HG02870 (cell line): ENCODE measurements at regions not wholly inside any gene's neighbourhood (a gene's known extent, or its start where the extent isn't known, plus 50 kb on each side); places are given as distances from the start of the nearest gene placed in this dataset.

Experiments
- ATAC-seq: cut with Tn5 transposase; IDR thresholded peaks from one replicate; pipeline ENCODE4 v1.9.1; 2021; ENCODE audit warnings: mild to moderate bottlenecking, moderate library complexity; ENCODE audit not compliant: unreplicated experiment

DNA sequence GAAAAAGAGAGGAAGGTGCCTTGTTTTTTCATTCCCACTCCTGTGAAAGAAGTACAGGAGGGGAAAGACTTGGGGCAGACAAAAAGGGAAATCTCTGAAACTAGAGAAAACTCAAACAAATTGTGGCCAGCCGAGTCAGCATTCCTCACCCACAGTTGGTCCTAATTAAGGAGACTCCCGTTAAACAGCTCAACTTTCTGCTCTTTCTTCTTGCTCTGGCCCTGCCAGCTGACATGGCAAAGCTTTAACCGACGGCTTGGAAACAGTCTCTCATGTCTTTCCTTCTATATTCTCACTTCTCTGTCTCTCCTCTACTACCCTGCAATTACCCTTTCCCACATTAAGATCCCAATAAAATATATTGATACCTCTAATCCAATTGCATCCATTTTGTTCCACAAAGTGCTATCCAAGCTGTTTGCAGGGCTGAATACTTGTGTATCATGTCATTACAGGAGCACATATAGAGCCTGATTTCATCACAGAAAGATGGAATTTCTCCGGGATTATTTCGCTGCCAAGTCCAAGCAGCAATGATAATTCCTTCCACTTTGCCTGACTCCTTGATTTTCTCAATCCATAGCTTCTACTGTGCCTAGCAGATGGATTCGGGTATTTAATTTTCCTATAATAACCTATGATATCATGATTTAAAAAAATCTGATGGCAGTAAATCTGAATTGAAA is 65.4 kb upstream of the IPO9 start:
- ATAC-seq, result no peak

DNA sequence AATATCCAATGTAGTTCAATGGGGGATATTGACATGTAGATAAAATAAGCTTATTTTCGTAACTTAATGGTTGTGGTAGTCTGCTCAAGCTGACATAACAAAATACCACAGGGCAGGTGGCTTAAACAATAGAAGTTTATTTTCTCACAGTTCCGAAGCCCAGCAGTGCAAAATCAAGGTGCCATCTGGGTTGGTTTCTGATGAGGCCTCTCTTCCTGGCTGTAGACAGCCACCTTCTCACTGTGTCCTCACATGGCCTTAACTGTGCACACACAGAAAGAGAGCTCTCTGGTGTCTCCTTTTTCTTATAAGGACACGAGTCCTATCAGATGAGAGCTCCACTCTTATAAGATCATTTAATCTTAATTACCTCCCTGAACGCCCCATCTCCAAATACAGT is 64.8 kb upstream of the IPO9 start:
- no peak for ATAC-seq

DNA sequence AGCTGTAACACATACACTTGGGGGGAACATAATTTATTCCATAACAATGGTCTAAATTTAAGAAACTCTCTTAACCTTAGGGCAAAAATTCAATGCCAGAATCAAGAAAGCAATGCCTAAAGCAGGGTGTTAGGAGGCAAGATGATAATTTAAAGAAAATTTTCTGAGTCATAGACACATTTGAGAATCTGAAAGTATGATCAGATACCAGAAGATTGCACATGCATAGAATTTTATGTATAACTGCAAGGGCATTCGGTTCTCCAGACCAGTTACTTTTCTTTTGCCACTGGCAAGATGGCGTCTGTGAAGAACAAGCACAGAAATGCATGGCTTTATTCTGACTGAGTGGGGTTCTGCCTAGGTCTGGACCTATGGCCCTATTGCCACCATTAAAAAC is 64.4 kb upstream of the IPO9 start:
- no peak for ATAC-seq

DNA sequence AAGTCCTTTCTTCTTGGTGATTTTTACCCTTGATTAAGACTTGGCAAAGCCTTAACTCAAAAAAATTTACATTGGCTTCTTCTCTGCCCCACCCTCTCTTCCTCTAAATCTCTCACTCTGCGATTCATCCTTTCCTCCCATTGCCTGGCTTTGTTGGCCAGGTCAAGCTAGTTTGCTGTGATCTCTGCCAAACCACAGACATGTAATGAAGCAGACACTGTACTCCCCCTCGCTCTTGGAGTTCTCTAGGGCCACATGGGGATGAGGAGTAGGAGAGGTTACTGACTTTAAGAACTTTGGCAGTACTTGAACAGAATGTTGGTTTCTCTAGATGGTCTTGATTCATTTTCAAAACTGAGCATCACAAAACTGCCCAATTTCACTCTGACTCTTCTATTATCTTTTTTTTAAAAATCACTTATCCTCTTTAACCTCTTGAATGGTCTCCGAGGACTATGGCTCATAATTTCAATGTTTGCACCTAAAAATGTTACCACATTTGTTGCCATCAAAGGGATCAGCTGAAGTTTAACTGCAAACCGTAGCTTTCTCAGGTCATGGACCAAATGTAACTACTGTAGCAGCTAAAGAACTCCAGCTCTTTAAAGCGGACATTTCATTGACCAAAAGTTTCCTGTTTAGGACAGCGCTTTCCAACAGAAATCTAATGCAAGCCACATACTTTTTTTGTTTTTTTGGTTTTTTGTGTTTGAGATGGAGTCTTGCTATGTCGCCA is 62.7 kb upstream of the IPO9 start:
- ATAC-seq, result no peak

DNA sequence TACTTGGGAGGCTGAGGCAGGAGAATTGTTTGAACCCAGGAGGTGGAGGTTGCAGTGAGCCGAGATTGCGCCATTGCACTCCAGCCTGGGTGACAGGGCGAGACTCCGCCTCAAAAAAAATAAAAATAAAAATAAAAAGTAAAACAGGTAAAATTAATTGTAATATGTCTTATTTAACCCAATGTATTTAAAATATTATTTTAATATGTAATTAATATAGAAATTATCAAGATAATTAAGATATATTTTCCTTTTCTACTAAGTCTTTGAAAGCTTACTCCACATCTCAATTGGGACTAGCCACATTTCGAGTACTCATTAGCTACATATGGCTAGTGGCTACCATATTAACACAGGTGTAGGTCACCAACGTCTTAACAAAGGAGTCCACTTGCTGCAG is 61.6 kb upstream of the IPO9 start:
- no peak for ATAC-seq

DNA sequence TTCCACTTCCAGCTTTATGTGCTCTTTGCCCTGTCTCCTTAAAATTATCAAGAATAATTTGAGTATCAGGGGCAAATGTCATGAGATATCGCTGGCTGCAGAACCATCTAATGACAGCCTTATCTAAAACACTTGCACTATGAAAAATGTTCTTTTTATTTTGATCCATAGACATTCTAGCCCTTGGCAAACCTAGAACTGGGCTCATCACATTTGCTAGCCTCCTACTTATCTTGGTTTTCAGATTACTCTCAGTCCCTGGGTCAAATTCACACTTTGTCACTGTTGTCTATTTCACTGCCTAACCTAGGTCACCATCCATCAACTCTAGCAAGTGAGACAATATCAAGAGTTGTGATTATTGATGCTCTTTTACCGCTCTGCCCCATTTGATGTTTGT is 59.9 kb upstream of the IPO9 start:
- no peak for ATAC-seq

DNA sequence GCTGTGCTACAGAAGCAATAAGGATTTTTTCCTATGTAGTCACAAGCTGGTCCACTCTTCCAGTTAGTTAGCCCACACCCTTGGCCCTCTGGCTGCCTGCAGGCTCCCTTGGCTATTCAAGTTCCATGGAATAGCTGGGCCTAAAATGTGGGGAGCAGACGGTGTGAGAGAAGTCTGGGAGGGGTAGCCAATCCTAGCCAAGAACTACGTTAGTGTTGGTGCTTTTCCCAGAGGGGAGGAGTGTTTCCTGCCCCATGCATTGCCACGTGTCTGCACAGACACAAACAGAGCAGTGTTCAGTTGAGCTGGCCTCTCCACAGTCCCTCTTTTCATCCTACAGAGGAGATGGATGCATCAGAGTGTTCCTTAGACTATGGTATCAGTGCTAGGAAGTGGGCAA is 59.0 kb upstream of the IPO9 start:
- ATAC-seq, result no peak

DNA sequence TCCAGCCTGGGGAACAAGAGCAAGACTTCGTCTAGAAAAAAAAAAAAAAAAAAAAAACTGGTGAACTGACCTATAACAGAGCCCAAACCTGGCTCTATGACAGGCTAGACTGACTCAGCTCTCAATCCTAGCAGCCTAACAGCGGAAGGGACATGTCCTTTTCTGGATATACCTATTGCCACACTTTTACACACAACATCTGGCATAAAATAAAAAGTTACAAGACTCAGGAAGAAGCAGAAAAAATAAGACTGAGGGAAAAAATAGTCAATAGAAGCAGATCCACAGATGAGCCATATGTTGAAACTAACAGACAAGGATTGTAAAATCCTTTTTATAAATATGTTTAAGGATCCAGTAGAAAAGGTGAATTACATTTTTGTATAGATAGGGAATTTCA is 57.5 kb upstream of the IPO9 start:
- ATAC-seq, result no peak

DNA sequence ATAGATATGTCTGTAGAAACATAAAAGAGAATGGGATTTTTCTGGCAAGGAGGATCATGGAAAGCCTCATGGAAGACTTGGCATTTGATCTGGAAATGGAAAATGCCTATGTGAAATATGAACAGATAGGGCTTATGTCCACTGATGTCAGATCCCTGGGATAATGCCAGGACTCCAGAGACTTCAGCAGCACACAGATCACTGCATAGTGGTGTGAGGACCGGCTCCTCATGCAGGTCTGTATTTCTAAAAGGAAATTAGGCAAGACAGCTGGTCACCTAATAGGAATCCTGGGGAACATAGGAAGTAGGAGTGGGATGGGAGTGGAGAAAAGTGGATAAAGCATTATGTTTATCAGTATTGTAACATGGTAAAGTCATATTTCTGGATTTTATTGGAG is 56.8 kb upstream of the IPO9 start:
- ATAC-seq, result no peak

DNA sequence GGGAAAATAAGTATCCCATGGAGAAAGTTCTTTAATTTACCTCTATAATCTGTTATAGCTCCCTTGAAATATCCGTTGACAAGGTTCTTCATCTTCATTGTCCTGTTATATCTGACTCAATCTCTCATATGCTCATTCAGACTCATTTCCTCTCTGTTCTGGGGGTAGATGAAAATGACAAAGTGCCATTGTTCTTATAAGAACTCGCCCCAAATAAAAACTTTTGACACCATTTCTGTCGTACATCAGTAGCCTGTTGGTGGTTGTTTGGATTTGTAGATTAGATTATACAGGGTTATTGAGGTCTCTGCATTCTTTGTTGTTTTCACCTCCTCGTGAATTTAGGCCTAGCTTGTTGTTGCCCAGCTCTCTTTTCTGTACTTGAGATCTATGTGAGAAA is 55.2 kb upstream of the IPO9 start:
- ATAC-seq, result no peak

DNA sequence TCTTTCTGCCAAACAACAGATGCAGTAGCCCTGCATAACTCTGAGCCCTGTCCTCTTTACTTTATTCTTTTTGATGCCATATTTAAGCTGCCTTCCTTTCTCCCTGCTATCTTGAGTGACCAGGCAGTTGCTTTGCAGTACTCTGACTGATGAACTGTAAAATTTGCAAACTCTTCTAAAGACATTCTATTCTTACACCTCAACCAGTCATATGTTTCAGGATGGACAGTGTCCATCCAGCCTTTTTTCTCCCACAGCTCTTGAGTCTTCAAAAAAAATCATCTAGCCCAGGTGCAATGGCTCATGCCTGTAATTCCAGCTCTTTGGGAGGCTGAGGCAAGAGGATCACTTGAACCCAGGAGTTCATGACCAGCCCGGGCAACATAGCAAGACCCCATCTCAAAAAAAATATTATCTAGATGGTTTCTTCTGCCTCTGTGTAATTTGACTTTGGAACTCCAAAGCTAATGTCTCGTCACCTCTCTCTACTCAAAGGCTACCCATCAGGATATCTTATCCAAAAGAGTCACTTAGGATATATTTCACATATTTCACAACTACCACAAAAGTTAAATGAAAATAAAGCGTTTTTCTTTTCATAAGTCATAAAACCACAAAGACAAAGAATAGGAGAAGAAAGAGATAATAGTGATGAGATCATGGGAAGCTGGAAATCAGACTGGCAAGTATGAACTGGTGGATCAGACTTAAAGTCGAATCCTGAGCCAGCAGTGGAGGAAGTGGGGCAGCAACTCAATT is 54.6 kb upstream of the IPO9 start:
- ATAC-seq, result no peak

DNA sequence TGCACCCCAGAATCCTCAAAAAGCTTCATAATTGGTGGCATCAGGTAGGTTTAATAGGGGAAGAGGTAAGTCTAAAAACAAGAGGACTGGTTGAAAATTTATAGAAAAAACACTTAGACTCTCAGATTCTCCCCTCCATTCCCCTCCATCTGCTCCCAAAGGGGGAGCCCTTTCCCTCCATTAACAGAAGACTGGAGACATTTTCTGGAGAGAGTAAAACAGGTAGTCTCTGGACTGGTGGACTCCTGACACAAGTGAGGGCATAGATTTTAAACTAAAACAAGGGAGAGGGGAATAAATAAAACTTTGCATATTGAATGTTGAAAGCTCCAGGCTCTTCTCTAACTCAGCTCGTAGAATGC is 54.0 kb upstream of the IPO9 start:
- no peak for ATAC-seq

DNA sequence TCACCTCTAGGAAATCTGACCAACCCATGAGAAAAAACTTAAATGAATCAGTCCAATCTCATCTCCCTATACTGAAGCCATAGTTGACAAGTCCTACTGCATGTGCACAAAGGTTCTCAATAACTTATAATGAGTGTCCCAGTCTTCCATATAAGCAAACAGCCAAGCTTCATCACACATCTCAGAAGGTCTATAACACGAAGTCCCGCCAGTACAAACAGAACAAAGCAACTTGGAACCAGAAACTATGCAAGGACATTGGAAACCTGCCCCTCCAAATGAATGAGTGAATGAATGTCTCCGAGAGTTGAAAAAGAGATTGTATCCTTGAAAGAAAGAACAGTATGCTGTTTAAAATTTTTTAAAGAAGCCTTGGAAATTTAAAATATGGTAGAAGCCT is 53.6 kb upstream of the IPO9 start:
- ATAC-seq, result no peak

DNA sequence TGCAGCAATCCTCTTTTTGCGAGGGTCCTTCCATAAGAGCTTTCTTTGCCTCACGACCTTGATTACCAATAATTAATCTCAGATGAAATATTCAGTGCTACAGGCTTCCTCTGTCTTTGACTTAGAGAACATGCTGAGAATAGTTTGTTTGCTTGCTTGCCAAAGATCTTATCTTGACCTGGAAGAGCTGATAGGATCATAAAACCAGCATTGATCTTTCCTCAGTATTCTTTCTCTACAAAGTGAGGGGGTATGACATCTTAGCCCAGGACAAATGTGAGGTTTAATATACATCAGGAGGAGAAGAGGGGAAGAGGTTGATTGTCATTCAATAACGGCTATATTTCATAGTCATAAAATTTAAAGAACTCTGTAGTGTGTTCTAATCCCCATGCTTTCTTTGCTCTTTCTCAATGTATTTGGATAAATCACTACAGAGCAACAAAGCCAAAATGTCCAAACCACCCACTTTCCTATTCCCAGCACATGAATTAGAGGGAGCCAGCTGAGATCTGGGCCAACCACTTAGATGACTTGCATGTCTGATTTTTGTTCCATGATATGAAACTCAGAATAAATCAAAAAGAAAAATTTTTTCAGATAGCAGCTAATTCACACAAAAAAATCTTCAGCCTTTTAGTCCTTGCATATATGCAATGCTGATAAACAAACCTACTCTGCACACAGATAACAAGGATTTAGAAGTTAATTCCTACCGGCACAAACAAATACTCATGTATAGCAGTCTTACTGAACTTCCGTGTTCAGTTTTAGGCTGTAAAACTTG is 50.5 kb upstream of the IPO9 start:
- no peak for ATAC-seq
